ENCODE measurements at regions not wholly inside any gene's neighbourhood (a gene's known extent, or its start where the extent isn't known, plus 50 kb on each side); places are given as distances from the start of the nearest gene placed in this dataset.

GRCh38 chr2:21500401-21500945 is 376.7 kb downstream of the TDRD15 start:
- no peak for DNase-seq (ENCODE audit: low read depth)

- DNase-seq (ENCODE audit: low read depth) = no peak
Measured at GRCh38 chr2:21501376-21502027, 377.7 kb downstream of the TDRD15 start.

- no peak for DNase-seq (ENCODE audit: low read depth)
Measured at GRCh38 chr2:21515903-21516302, 392.1 kb downstream of the TDRD15 start.

GRCh38 chr2:21519412-21519811 is 395.6 kb downstream of the TDRD15 start:
- no peak for DNase-seq (ENCODE audit: low read depth)

- DNase-seq (ENCODE audit: low read depth) = no peak
Measured at GRCh38 chr2:21519821-21520220, 396.1 kb downstream of the TDRD15 start.

GRCh38 chr2:21535826-21536225 is 412.1 kb downstream of the TDRD15 start:
- no peak for DNase-seq (ENCODE audit: low read depth)

GRCh38 chr2:21539685-21540084 is 415.9 kb downstream of the TDRD15 start:
- no peak for DNase-seq (ENCODE audit: low read depth)

- no peak for DNase-seq (ENCODE audit: low read depth)
Measured at GRCh38 chr2:21543630-21544029, 419.9 kb downstream of the TDRD15 start.

- DNase-seq (ENCODE audit: low read depth) = no peak
Measured at GRCh38 chr2:21544392-21544791, 420.6 kb downstream of the TDRD15 start.

- no peak for DNase-seq (ENCODE audit: low read depth)
Measured at GRCh38 chr2:21552981-21553380, 429.2 kb downstream of the TDRD15 start.

- no peak for DNase-seq (ENCODE audit: low read depth)
Measured at GRCh38 chr2:21559351-21559750, 435.6 kb downstream of the TDRD15 start.

GRCh38 chr2:21561965-21562364 is 438.2 kb downstream of the TDRD15 start:
- DNase-seq (ENCODE audit: low read depth) = no peak

GRCh38 chr2:21567395-21567794 is 443.6 kb downstream of the TDRD15 start:
- DNase-seq (ENCODE audit: low read depth) = no peak

GRCh38 chr2:21571686-21572085 is 447.9 kb downstream of the TDRD15 start:
- DNase-seq (ENCODE audit: low read depth) = no peak

- no peak for DNase-seq (ENCODE audit: low read depth)
Measured at GRCh38 chr2:21580391-21580790, 456.6 kb downstream of the TDRD15 start.

GRCh38 chr2:21585881-21586280 is 462.1 kb downstream of the TDRD15 start:
- DNase-seq (ENCODE audit: low read depth) = no peak

- DNase-seq (ENCODE audit: low read depth) = no peak
Measured at GRCh38 chr2:21590026-21590690, 466.4 kb downstream of the TDRD15 start.

GRCh38 chr2:21591926-21592325 is 468.2 kb downstream of the TDRD15 start:
- DNase-seq (ENCODE audit: low read depth) = no peak

GRCh38 chr2:21599417-21599816 is 475.6 kb downstream of the TDRD15 start:
- no peak for DNase-seq (ENCODE audit: low read depth)

- DNase-seq (ENCODE audit: low read depth) = no peak
Measured at GRCh38 chr2:21602789-21603188, 479.0 kb downstream of the TDRD15 start.

- no peak for DNase-seq (ENCODE audit: low read depth)
Measured at GRCh38 chr2:21607572-21607971, 483.8 kb downstream of the TDRD15 start.

- DNase-seq (ENCODE audit: low read depth) = no peak
Measured at GRCh38 chr2:21610304-21610703, 486.5 kb downstream of the TDRD15 start.

GRCh38 chr2:21617885-21618434 is 494.2 kb downstream of the TDRD15 start:
- no peak for DNase-seq (ENCODE audit: low read depth)
